ENCODE measurements at regions not wholly inside any gene's neighbourhood (a gene's known extent, or its start where the extent isn't known, plus 50 kb on each side); places are given as distances from the start of the nearest gene placed in this dataset.

DNA sequence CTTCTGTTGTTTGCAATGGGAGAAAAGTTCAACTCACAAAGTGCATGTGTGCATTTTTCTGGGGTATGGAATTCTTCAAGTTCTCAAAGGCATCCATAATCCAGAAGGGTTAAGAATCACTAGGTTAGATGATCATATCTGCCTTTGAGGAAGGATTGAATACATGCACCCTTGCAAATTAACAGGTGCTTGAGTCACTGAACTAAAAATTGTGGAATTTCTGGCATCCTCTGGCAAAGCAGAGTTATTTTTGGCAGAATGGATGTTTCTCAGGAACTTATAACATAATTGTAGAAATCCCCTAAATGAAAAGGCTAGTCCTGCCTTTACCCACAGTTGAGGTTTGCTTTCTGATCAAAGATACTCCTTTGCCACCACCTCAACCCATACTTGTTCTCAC is 136.5 kb upstream of the DYRK2 start:
- TF ChIP-seq CTCF (IDR thresholded peaks at IDR 0.05 in 8 of 11, conservative IDR thresholded peaks at IDR 0.05 in 3 of 11) (no peak), POLR2A (IDR thresholded peaks at IDR 0.05) (no peak)

Data from spleen (tissue), 7 donors.